ENCODE measurements at regions not wholly inside any gene's neighbourhood (a gene's known extent, or its start where the extent isn't known, plus 50 kb on each side); places are given as distances from the start of the nearest gene placed in this dataset.

DNA sequence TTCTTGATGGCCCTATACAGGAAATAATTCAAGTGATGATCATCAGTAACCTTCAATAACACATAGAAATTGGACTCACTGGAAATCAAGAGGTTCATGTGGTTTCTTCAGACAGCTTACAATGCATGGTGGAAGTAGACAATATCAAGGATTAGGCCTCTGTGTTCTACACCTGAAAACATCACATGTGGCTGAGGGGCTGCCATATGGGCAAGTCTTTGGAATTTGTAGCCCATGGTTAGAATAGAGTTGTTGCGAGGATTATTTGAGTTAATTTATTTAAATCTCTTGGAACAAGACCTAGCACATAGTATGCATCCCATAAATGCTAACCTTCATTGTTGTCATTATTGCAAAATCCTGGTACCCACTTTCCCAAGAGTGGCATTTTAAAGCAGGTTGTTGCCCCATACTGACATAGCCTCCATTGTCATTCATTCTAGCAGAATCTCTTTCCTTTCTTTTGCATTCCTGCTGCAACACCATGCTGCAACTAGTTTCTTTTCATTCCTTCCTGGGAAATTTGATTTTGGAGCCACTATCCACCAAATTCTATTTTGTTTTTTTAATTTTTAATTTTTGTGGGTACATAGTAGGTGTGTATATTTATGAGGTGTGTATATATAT is 352.7 kb upstream of the NAV3 start:
- peaks cover 0 to 7% (median 1%) of the 10 kb centered on the region in 8 donors for H3K9me3 Mint-ChIP-seq
- Histone ChIP-seq H3K27ac (ENCODE audit: low read depth, low read length) (no peak overlapping the region), H3K27me3 (ENCODE audit: insufficient read depth, low read length) (no peaks in the 10 kb centered on the region), H3K9me3 (ENCODE audit: control insufficient read depth in 1 of 2, low read length in 2 of 2) (no peaks in the 10 kb centered on the region), H3K4me3 (ENCODE audit: low read length in 2 of 2) (no peak overlapping the region), H3K4me1 (ENCODE audit: insufficient read depth, low read length) (no peaks in the 10 kb centered on the region), H3K36me3 (ENCODE audit: insufficient read depth, low read length) (no peaks in the 10 kb centered on the region)
- H3K27me3 Mint-ChIP-seq, result no peaks in the 10 kb centered on the region
- intact Hi-C loops (cut with micrococcal nuclease), result no loop called here
- CTCF ChIA-PET (ENCODE audit: partially characterized antibody), result no interaction called here
- H3K36me3 Mint-ChIP-seq, result no peaks in the 10 kb centered on the region
- no peak overlapping the region for H3K27ac Mint-ChIP-seq
- POLR2A ChIA-PET (ENCODE audit: partially characterized antibody), result no interaction called here
- no peaks in the 10 kb centered on the region for H3K4me1 Mint-ChIP-seq
- H3K4me3 Mint-ChIP-seq, result no peak overlapping the region
- no peak for DNase-seq

- Mint-ChIP-seq H3K36me3 (no peaks in the 10 kb centered on the region), H3K4me3 (no peak overlapping the region), H3K27ac (no peak overlapping the region), H3K9me3 (peaks cover 0 to 20% (median 5%) of the 10 kb centered on the region in 8 donors), H3K4me1 (no peaks in the 10 kb centered on the region), H3K27me3 (no peaks in the 10 kb centered on the region)
- Histone ChIP-seq H3K4me1 (ENCODE audit: insufficient read depth, low read length) (no peaks in the 10 kb centered on the region), H3K27me3 (ENCODE audit: insufficient read depth, low read length) (no peaks in the 10 kb centered on the region), H3K36me3 (ENCODE audit: insufficient read depth, low read length) (no peaks in the 10 kb centered on the region), H3K9me3 (ENCODE audit: control insufficient read depth in 1 of 2, low read length in 2 of 2) (no peaks in the 10 kb centered on the region), H3K4me3 (ENCODE audit: low read length in 2 of 2) (no peak overlapping the region), H3K27ac (ENCODE audit: low read depth, low read length) (no peak overlapping the region)
- intact Hi-C loops (cut with micrococcal nuclease), result no loop called here
- DNase-seq, result no peak
- ChIA-PET POLR2A (ENCODE audit: partially characterized antibody) (no interaction called here), CTCF (ENCODE audit: partially characterized antibody) (no interaction called here)
These were observed 358.9 kb upstream of the NAV3 start for GRCh38 chr12:77471801-77472200.

DNA sequence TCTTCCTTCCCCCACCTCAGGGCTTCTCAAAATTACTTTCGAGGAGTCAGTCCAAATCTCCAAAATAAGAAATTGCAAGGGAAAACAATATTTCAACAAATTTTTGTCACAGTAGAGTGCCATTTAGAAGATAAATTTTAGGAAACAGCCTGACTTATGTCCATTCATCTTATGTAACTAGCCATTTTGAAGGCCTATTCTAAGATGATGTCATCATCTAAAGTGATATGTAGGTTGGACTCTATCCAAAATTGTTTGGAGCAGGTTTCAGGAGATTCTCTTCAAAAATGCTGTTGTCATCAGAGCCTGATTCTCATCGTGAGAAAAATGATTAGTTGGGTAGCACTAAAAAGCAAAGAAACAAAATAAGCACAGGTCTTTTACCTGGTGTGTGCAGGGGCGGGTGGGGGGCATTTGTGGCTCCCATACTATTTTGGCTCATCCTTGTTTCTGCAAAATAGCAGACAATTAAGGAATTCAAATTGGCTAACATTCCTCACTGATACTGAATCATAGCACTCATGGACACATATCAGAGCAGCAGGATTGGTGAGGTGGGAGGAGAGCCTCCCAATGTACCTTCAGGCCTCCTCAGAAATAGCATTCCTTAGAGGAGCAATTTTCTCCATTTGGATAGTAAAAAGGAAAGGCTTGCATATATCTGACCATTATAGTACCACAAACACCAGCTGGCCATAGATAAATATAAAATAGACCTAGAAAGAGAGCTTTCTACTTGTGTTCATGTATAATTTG is 360.9 kb upstream of the NAV3 start:
- Histone ChIP-seq H3K4me1 (ENCODE audit: insufficient read depth, low read length) (no peaks in the 10 kb centered on the region), H3K36me3 (ENCODE audit: insufficient read depth, low read length) (no peaks in the 10 kb centered on the region), H3K27me3 (ENCODE audit: insufficient read depth, low read length) (no peaks in the 10 kb centered on the region), H3K27ac (ENCODE audit: low read depth, low read length) (no peak overlapping the region), H3K4me3 (ENCODE audit: low read length in 2 of 2) (no peak overlapping the region), H3K9me3 (ENCODE audit: control insufficient read depth in 1 of 2, low read length in 2 of 2) (no peaks in the 10 kb centered on the region)
- Mint-ChIP-seq H3K27me3 (no peaks in the 10 kb centered on the region), H3K9me3 (peaks cover 2 to 20% (median 5%) of the 10 kb centered on the region in 8 donors), H3K4me3 (no peak overlapping the region), H3K36me3 (no peaks in the 10 kb centered on the region), H3K4me1 (no peaks in the 10 kb centered on the region), H3K27ac (no peak overlapping the region)
- CTCF ChIA-PET (ENCODE audit: partially characterized antibody), result no interaction called here
- DNase-seq, result no peak
- intact Hi-C loops (cut with micrococcal nuclease), result no loop called here
- POLR2A ChIA-PET (ENCODE audit: partially characterized antibody), result no interaction called here

DNA sequence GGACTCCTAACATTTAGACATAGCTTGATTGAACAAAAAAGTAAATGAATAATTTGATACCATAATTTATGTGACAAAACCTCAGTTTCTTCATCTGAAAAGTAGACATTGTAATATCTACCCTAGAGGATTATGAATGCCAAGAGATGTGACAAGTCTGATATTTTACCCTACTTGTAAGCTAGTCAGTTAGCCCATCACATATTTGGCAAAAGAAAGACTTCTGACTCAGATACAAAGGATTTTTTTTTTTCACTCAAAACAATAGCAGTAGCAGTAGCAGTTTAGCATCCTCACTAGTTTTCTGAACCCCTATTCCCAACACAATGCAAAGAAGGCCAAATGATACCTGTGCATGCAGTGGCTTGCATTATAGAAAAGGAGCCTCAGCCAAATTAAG is 377.3 kb upstream of the E2F7 start:
- Mint-ChIP-seq H3K4me3 (no peak overlapping the region), H3K36me3 (no peaks in the 10 kb centered on the region), H3K4me1 (no peaks in the 10 kb centered on the region), H3K27ac (no peak overlapping the region), H3K9me3 (peaks cover 0 to 7% (median 5%) of the 10 kb centered on the region in 8 donors), H3K27me3 (no peaks in the 10 kb centered on the region)
- Histone ChIP-seq H3K36me3 (ENCODE audit: insufficient read depth, low read length) (no peaks in the 10 kb centered on the region), H3K4me1 (ENCODE audit: insufficient read depth, low read length) (no peaks in the 10 kb centered on the region), H3K4me3 (ENCODE audit: low read length in 2 of 2) (no peak overlapping the region), H3K27ac (ENCODE audit: low read depth, low read length) (no peak overlapping the region), H3K9me3 (ENCODE audit: control insufficient read depth in 1 of 2, low read length in 2 of 2) (no peaks in the 10 kb centered on the region), H3K27me3 (ENCODE audit: insufficient read depth, low read length) (no peaks in the 10 kb centered on the region)
- no peak for DNase-seq
- intact Hi-C loops (cut with micrococcal nuclease), result no loop called here
- CTCF ChIA-PET (ENCODE audit: partially characterized antibody), result no interaction called here
- POLR2A ChIA-PET (ENCODE audit: partially characterized antibody), result no interaction called here

GRCh38 chr12:77439749-77440148 is 374.4 kb upstream of the E2F7 start:
- H3K9me3 ChIP-seq (ENCODE audit: control insufficient read depth in 1 of 2, low read length in 2 of 2), result no peaks in the 10 kb centered on the region
- H3K4me3 Mint-ChIP-seq, result no peak overlapping the region
- CTCF ChIA-PET (ENCODE audit: partially characterized antibody), result no interaction called here

GRCh38 chr12:77438644-77439043 is 373.3 kb upstream of the E2F7 start:
- ChIA-PET POLR2A (ENCODE audit: partially characterized antibody) (no interaction called here), CTCF (ENCODE audit: partially characterized antibody) (no interaction called here)
- Histone ChIP-seq H3K36me3 (ENCODE audit: insufficient read depth, low read length) (no peaks in the 10 kb centered on the region), H3K9me3 (ENCODE audit: control insufficient read depth in 1 of 2, low read length in 2 of 2) (no peaks in the 10 kb centered on the region), H3K4me1 (ENCODE audit: insufficient read depth, low read length) (no peaks in the 10 kb centered on the region), H3K4me3 (ENCODE audit: low read length in 2 of 2) (no peak overlapping the region), H3K27ac (ENCODE audit: low read depth, low read length) (no peak overlapping the region), H3K27me3 (ENCODE audit: insufficient read depth, low read length) (no peaks in the 10 kb centered on the region)
- Mint-ChIP-seq H3K27me3 (no peaks in the 10 kb centered on the region), H3K9me3 (peaks cover 0 to 3% (median 0%) of the 10 kb centered on the region in 8 donors), H3K27ac (no peak overlapping the region), H3K4me3 (no peak overlapping the region), H3K36me3 (no peaks in the 10 kb centered on the region), H3K4me1 (no peaks in the 10 kb centered on the region)
- DNase-seq, result no peak
- intact Hi-C loops (cut with micrococcal nuclease), result no loop called here

More at GRCh38 chr12:77439749-77440148, 374.4 kb upstream of the E2F7 start:
- Mint-ChIP-seq H3K9me3 (peaks cover 0 to 5% (median 0%) of the 10 kb centered on the region in 8 donors), H3K27ac (no peak overlapping the region), H3K27me3 (no peaks in the 10 kb centered on the region), H3K4me1 (no peaks in the 10 kb centered on the region), H3K36me3 (no peaks in the 10 kb centered on the region)
- Histone ChIP-seq H3K4me3 (ENCODE audit: low read length in 2 of 2) (no peak overlapping the region), H3K27me3 (ENCODE audit: insufficient read depth, low read length) (no peaks in the 10 kb centered on the region), H3K27ac (ENCODE audit: low read depth, low read length) (no peak overlapping the region), H3K4me1 (ENCODE audit: insufficient read depth, low read length) (no peaks in the 10 kb centered on the region), H3K36me3 (ENCODE audit: insufficient read depth, low read length) (no peaks in the 10 kb centered on the region)
- POLR2A ChIA-PET (ENCODE audit: partially characterized antibody), result no interaction called here
- DNase-seq, result no peak
- intact Hi-C loops (cut with micrococcal nuclease), result no loop called here

GRCh38 chr12:77437206-77437605 is 371.8 kb upstream of the E2F7 start:
- DNase-seq, result no peak
- no peaks in the 10 kb centered on the region for H3K9me3 ChIP-seq (ENCODE audit: control insufficient read depth in 1 of 2, low read length in 2 of 2)
- H3K36me3 ChIP-seq (ENCODE audit: insufficient read depth, low read length), result no peaks in the 10 kb centered on the region
- no peaks in the 10 kb centered on the region for H3K27me3 Mint-ChIP-seq
- H3K4me1 ChIP-seq (ENCODE audit: insufficient read depth, low read length), result no peaks in the 10 kb centered on the region
- H3K4me1 Mint-ChIP-seq, result no peaks in the 10 kb centered on the region
- no peak overlapping the region for H3K27ac ChIP-seq (ENCODE audit: low read depth, low read length)
- intact Hi-C loops (cut with micrococcal nuclease), result no loop called here
- no peak overlapping the region for H3K4me3 ChIP-seq (ENCODE audit: low read length in 2 of 2)
- CTCF ChIA-PET (ENCODE audit: partially characterized antibody), result no interaction called here
- no peaks in the 10 kb centered on the region for H3K27me3 ChIP-seq (ENCODE audit: insufficient read depth, low read length)
- POLR2A ChIA-PET (ENCODE audit: partially characterized antibody), result no interaction called here
- peaks cover 0 to 3% (median 0%) of the 10 kb centered on the region in 8 donors for H3K9me3 Mint-ChIP-seq
- no peaks in the 10 kb centered on the region for H3K36me3 Mint-ChIP-seq
- no peak overlapping the region for H3K27ac Mint-ChIP-seq
- H3K4me3 Mint-ChIP-seq, result no peak overlapping the region
